Ovary (tissue), 7 donors: ENCODE measurements at regions not wholly inside any gene's neighbourhood (a gene's known extent, or its start where the extent isn't known, plus 50 kb on each side); places are given as distances from the start of the nearest gene placed in this dataset.

Experiments used
- DNase-seq, 5 donors: peaks; one replicate each; pipeline ENCODE4 v3.0.0-alpha.2; 2019 to 2020
- H3K27ac ChIP-seq, 2 donors: fragments of 200-600 bp; one replicate each; pipeline versions ENCODE4 v1.5.1 to v1.8.0; 2019 to 2022
- H3K27me3 ChIP-seq: fragments of 200-600 bp; one replicate; pipeline ENCODE4 v1.8.0; 2022
- H3K36me3 ChIP-seq: fragments of 200-600 bp; sonication (generic); one replicate; pipeline ENCODE4 v1.5.1; 2019
- H3K4me1 ChIP-seq: one replicate; pipeline ENCODE4 v1.8.1; 2013; ENCODE audit warnings: mild to moderate bottlenecking, moderate library complexity; ENCODE audit not compliant: insufficient read depth
- H3K4me3 ChIP-seq: fragments of 200-600 bp; sonication (generic); one replicate; pipeline ENCODE4 v1.5.1; 2017
- H3K9me3 ChIP-seq, 2 donors: fragments of 200-600 bp in 1 of 2; sonication (generic) in 1 of 2; one replicate each; pipeline versions ENCODE4 v1.5.1 to v1.8.1; 2013 to 2019; ENCODE audit warnings: mild to moderate bottlenecking in 1 of 2, moderate library complexity in 1 of 2
- CTCF ChIP-seq, 3 donors: fragments of 450-650 bp in 2 of 3; fragments of 200-600 bp in 1 of 3; IDR thresholded peaks; one replicate each; pipeline versions ENCODE4 v1.5.1 to v1.8.0; 2016 to 2022; ENCODE audit warnings: antibody characterized with exemption in 3 of 3, mild to moderate bottlenecking in 1 of 3
- EP300 ChIP-seq: sonication (generic); formaldehyde crosslinking; IDR thresholded peaks from one replicate; pipeline ENCODE4 v1.6.1; 2017; ENCODE audit warnings: antibody characterized with exemption
- POLR2A ChIP-seq: fragments of 450-650 bp; IDR thresholded peaks from one replicate; pipeline ENCODE4 v1.6.1; 2017; ENCODE audit warnings: antibody characterized with exemption, mild to moderate bottlenecking, moderate library complexity
- WGBS, 3 donors: extraction: QIAGEN DNeasy Blood & Tissue Kit in 1 of 3; methylation state at CpG; one replicate each; pipeline versions ENCODE4 v1.1.5 to v1.1.7; 2013 to 2017; 5-methylcytosine and 5-hydroxymethylcytosine counted together
- intact Hi-C, 4 donors: fragments of 100-400 bp; cut with DNase I; formaldehyde crosslinking; loops; one replicate each; pipeline versions ENCODE4 v1.11.0 to v1.15.1; 2022 to 2023
- donor health status: DM: no; HTN: no; CAD: no; lungs with moderate emphysema.
- donor health status: DM: no; HTN: no; CAD: no.
- donor health status: Bipolar disorder and iron deficiency.
- donor health status: DM: no; HTN: no; CAD: no.
- donor health status: DM: yes; HTN: yes; CAD: no.

- H3K27ac ChIP-seq: no peak overlapping the region
- intact Hi-C loops: no loop called here
These were observed 172.6 kb upstream of the LUZP2 start for GRCh38 chr11:24324211-24324610.

GRCh38 chr11:24344222-24344621, 152.6 kb upstream of the LUZP2 start:
- intact Hi-C loops: no loop called here
- Histone ChIP-seq H3K36me3 (no peaks in the 10 kb centered on the region), H3K4me1 (no peaks in the 10 kb centered on the region), H3K27ac (no peak overlapping the region), H3K9me3 (no peaks in the 10 kb centered on the region), H3K4me3 (no peak overlapping the region), H3K27me3 (no peaks in the 10 kb centered on the region)
- no peak for DNase-seq
- no peak for TF ChIP-seq CTCF (IDR thresholded peaks at IDR 0.05)
- TF ChIP-seq POLR2A: no peak
- TF ChIP-seq EP300: no peak
- WGBS, 3 donors: 78 to 86% (median 84%) methylated on average over 7 of the region's 7 CpGs

More at GRCh38 chr11:24324211-24324610, 172.6 kb upstream of the LUZP2 start:
- Histone ChIP-seq H3K27me3 (no peaks in the 10 kb centered on the region), H3K36me3 (no peaks in the 10 kb centered on the region), H3K4me3 (no peak overlapping the region), H3K9me3 (no peaks in the 10 kb centered on the region), H3K4me1 (no peaks in the 10 kb centered on the region)
- TF ChIP-seq EP300: no peak
- no peak for TF ChIP-seq CTCF (IDR thresholded peaks at IDR 0.05)
- TF ChIP-seq POLR2A: no peak
- DNase-seq: no peak

- no peak for TF ChIP-seq CTCF (IDR thresholded peaks at IDR 0.05)
- TF ChIP-seq POLR2A: no peak
- TF ChIP-seq EP300: no peak
- Histone ChIP-seq H3K36me3 (no peaks in the 10 kb centered on the region), H3K4me3 (no peak overlapping the region), H3K27me3 (no peaks in the 10 kb centered on the region), H3K27ac (no peak overlapping the region), H3K9me3 (no peaks in the 10 kb centered on the region), H3K4me1 (no peaks in the 10 kb centered on the region)
- DNase-seq: no peak
- intact Hi-C loops: no loop called here
These were observed 147.9 kb upstream of the LUZP2 start for GRCh38 chr11:24348908-24349307.

GRCh38 chr11:24351179-24351578, 145.7 kb upstream of the LUZP2 start:
- no peaks in the 10 kb centered on the region for H3K27me3 ChIP-seq
- no peak overlapping the region for H3K27ac ChIP-seq
- no peak for DNase-seq
- no peaks in the 10 kb centered on the region for H3K4me1 ChIP-seq
- 16 to 61% (median 32%) methylated on average over 2 of the region's 2 CpGs for WGBS, 3 donors
- H3K4me3 ChIP-seq: no peak overlapping the region
- no peaks in the 10 kb centered on the region for H3K36me3 ChIP-seq
- no peaks in the 10 kb centered on the region for H3K9me3 ChIP-seq
- intact Hi-C loops: no loop called here
- no peak for TF ChIP-seq CTCF (IDR thresholded peaks at IDR 0.05)
- TF ChIP-seq POLR2A: no peak
- TF ChIP-seq EP300: no peak

GRCh38 chr11:24356501-24356900, 140.4 kb upstream of the LUZP2 start:
- H3K4me3 ChIP-seq: no peak overlapping the region
- DNase-seq: no peak
- TF ChIP-seq POLR2A (no peak), CTCF (IDR thresholded peaks at IDR 0.05) (no peak), EP300 (no peak)
- H3K27ac ChIP-seq: no peak overlapping the region
- intact Hi-C loops: no loop called here
- no peaks in the 10 kb centered on the region for H3K4me1 ChIP-seq
- no peaks in the 10 kb centered on the region for H3K27me3 ChIP-seq
- no peaks in the 10 kb centered on the region for H3K36me3 ChIP-seq
- no peaks in the 10 kb centered on the region for H3K9me3 ChIP-seq
- WGBS, 3 donors: 70 to 81% (median 80%) methylated on average over 3 of the region's 3 CpGs
